ENCODE measurements at regions not wholly inside any gene's neighbourhood (a gene's known extent, or its start where the extent isn't known, plus 50 kb on each side); places are given as distances from the start of the nearest gene placed in this dataset.
"Not testable (repeated sequence)": the region's sequence is repeated elsewhere in the genome, so short reads cannot be mapped to it uniquely, and the experiment has no call there.

DNA sequence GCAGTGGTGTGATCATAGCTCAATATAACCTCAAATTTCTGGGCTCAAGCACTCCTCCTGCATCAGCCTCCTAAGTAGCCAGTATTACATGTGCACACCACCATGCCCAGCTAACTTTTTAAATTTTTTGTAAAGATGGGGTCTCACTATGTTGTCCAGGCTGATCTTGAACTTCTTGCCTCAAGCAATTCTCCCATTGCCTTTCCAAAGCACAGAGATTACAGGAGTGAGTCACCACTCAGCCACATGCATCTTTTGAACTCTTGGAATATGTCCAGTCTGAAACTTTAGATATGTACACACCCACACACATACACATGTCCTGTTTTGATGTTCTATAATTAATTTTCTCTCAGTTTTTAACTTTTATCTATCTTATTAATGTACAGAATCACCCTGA is 2163.5 kb upstream of the DEFB115 start:
- not testable (repeated sequence) for H3K27me3 Mint-ChIP-seq; H3K9me3 Mint-ChIP-seq (ENCODE audit: low read depth); H3K27ac Mint-ChIP-seq; H3K36me3 Mint-ChIP-seq; H3K4me1 Mint-ChIP-seq (ENCODE audit: low read depth); H3K4me3 Mint-ChIP-seq

DNA sequence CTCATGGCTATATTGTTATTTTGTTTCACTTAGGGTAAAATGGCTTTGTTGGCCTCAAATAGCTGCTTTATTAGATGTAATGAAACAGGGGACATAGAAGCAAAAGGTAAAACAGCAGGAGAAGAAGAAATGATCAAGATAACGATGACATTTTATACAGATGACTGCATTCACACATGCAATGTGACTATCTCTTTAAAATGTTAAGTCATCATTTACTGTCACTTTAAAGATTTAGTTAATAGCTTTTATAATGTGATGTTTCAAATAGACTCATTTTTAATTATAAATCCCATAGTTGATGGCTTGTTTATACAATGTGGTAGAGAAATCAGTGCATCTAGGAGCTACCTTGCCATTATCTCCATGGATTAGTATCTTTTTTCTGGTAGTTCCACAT is 2160.8 kb upstream of the DEFB115 start:
- H3K4me3 Mint-ChIP-seq, H3K27ac Mint-ChIP-seq, H3K36me3 Mint-ChIP-seq: not testable (repeated sequence)

DNA sequence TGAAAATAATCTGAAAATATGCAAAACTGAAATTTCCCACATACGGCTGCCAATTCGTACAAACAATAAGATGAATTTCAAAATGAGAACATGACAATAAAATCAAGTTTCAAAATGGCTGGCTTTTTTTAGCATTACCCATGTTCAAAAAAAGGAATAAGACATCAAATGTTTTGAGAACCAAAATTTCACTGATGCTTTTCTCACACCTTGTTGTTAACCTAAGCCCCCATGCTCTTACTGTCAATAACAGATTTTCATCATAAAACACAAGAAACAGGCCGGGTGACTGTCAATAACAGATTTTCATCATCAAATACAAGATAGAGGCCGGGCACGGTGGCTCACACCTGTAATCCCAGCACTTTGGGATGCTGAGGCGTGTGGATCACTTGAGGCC is 2149.6 kb upstream of the DEFB115 start:
- H3K4me3 Mint-ChIP-seq; H3K4me1 Mint-ChIP-seq (ENCODE audit: low read depth); H3K27me3 Mint-ChIP-seq; H3K27ac Mint-ChIP-seq; H3K36me3 Mint-ChIP-seq; H3K9me3 Mint-ChIP-seq (ENCODE audit: low read depth): not testable (repeated sequence)

More for the DNA sequence above, 2160.8 kb upstream of the DEFB115 start:
- not testable (repeated sequence) for H3K4me1 Mint-ChIP-seq (ENCODE audit: low read depth); H3K27me3 Mint-ChIP-seq; H3K9me3 Mint-ChIP-seq (ENCODE audit: low read depth)

DNA sequence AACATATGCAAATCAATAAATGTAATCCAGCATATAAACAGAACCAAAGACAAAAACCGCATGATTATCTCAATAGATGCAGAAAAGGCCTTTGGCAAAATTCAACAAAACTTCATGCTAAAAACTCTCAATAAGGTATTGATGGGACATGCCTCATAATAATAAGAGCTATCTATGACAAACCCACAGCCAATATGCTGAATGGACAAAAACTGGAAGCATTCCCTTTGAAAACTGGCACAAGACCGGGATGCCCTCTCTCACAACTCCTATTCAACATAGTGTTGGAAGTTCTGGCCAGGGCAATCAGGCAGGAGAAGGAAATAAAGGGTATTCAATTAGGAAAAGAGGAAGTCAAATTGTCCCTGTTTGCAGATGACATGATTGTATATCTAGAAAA is 2148.1 kb upstream of the DEFB115 start:
- H3K4me1 Mint-ChIP-seq (ENCODE audit: low read depth); H3K4me3 Mint-ChIP-seq; H3K36me3 Mint-ChIP-seq; H3K27ac Mint-ChIP-seq; H3K9me3 Mint-ChIP-seq (ENCODE audit: low read depth); H3K27me3 Mint-ChIP-seq: not testable (repeated sequence)

DNA sequence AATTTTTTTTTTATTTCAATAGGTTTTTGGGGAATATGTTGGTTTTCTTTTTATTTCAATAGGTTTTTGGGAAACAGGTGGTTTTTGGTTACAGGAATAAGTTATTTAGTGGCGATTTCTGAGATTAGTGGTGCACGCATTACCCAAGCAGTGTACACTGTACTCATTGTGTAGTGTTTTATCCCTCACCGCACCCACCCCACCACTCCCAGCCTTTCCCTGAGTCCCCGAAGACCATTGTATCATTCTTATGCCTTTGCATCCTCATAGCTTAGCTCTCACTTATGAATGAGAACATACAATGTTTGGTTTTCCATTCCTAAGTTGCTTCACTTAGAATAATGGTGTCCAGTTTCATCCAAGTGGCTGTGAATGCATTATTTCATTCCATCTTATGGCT is 2142.4 kb upstream of the DEFB115 start:
- H3K9me3 Mint-ChIP-seq (ENCODE audit: low read depth); H3K27me3 Mint-ChIP-seq; H3K36me3 Mint-ChIP-seq; H3K4me3 Mint-ChIP-seq; H3K4me1 Mint-ChIP-seq (ENCODE audit: low read depth); H3K27ac Mint-ChIP-seq: not testable (repeated sequence)

DNA sequence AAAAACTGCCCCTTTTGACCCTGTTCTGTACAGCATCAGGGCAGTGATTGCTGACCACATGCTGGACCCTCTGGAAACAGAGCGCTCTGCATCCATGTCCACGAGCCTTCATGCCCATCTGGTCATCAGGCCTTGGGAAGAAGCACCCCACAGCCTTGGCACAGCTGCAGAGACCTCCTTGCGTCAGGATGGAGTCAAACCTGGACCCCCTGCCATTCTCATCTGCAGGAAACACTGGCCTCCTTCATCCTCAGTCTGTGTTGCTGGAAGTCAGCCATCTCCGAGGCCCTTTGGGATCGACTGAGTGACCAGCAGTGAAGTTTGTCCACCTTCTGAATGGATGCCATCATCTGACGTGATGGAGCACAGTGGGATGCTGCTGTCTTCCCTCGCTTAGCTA is 2138.3 kb upstream of the DEFB115 start:
- H3K4me1 Mint-ChIP-seq (ENCODE audit: low read depth) = no peaks in the 10 kb centered on the region
- no peaks in the 10 kb centered on the region for H3K27me3 Mint-ChIP-seq

DNA sequence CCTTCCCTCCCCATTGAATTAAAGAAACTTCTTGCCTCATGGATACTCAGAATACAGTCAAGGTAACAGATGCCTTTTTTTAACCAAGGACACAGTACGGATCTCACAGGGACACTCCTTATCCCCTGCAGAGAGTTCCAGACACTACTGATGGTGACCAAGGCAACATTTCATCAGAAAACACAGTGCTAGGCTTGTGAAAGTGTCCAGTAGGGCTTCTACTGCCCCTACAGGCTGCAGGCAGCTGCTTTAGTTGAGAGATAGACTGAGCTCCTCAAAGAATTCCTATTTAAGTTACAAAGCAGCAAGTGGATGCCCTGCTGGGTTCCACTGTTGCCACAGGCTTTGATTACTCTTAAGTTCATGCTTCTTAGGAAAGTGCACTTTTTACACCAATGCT is 2137.8 kb upstream of the DEFB115 start:
- not testable (repeated sequence) for H3K4me3 Mint-ChIP-seq; H3K36me3 Mint-ChIP-seq; H3K27me3 Mint-ChIP-seq; H3K27ac Mint-ChIP-seq; H3K4me1 Mint-ChIP-seq (ENCODE audit: low read depth); H3K9me3 Mint-ChIP-seq (ENCODE audit: low read depth)

More for the DNA sequence above, 2138.3 kb upstream of the DEFB115 start:
- no peak overlapping the region for H3K4me3 Mint-ChIP-seq
- peaks cover 7% of the 10 kb centered on the region for H3K9me3 Mint-ChIP-seq (ENCODE audit: low read depth)
- no peaks in the 10 kb centered on the region for H3K36me3 Mint-ChIP-seq
- H3K27ac Mint-ChIP-seq = no peak overlapping the region

DNA sequence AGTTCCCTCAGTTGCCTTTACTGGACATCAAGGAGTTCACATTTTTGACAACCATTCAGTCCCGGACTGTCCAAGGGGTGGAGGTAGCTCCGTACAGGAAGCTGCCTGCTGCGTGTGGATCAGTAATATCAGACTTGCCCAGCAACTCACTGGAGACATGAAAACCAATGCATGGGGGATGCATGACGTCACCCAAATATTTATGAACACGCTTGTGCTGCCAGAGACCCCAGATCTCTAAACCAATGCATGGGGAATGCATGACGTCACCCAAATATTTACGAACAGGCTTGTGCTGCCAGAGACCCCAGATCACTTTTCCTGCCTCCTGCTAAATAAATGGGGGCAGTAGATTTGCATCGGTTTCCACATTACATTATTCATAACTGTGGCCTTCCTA is 2137.4 kb upstream of the DEFB115 start:
- not testable (repeated sequence) for H3K4me3 Mint-ChIP-seq; H3K27ac Mint-ChIP-seq; H3K36me3 Mint-ChIP-seq; H3K4me1 Mint-ChIP-seq (ENCODE audit: low read depth); H3K9me3 Mint-ChIP-seq (ENCODE audit: low read depth); H3K27me3 Mint-ChIP-seq

DNA sequence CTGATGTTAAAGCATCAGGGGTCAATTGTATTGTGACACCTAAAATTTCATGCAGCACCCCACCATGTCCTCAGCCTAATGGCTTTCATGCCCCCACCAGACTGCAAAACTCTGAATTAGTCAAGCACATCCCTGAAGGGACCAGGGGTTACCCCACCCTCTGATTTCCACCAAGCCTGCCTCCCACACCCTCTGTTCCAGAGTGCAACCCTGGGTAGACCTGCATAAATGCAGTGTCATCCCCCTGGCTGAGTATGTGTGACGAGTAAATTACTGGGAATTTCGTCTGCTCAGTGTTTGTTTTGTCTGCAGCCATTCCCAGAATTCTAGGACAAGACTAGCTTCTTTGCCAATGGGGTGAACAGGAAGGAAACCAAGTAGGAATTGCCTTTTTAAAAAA is 2136.9 kb upstream of the DEFB115 start:
- H3K27me3 Mint-ChIP-seq; H3K36me3 Mint-ChIP-seq; H3K4me1 Mint-ChIP-seq (ENCODE audit: low read depth); H3K27ac Mint-ChIP-seq; H3K4me3 Mint-ChIP-seq; H3K9me3 Mint-ChIP-seq (ENCODE audit: low read depth): not testable (repeated sequence)

DNA sequence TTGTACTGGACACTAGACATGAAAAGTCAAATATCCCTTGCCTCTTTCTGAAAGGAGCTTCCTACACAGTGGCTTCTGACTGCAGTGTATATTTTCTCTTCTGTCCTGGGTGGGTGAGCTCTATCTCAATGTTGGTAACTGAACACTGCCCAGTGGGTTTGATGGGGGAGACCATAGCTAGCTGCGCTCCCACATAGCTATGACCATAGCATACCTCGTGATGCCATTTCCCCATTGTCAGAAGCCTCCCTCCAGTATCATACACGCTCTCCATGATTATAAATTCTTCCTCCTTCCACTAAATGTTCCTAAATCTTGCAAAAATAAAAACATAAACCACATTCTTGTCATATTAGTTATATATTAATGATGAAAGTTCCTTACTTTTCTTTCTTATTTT is 2134.7 kb upstream of the DEFB115 start:
- not testable (repeated sequence) for H3K4me1 Mint-ChIP-seq (ENCODE audit: low read depth); H3K4me3 Mint-ChIP-seq; H3K27ac Mint-ChIP-seq; H3K36me3 Mint-ChIP-seq; H3K9me3 Mint-ChIP-seq (ENCODE audit: low read depth); H3K27me3 Mint-ChIP-seq

DNA sequence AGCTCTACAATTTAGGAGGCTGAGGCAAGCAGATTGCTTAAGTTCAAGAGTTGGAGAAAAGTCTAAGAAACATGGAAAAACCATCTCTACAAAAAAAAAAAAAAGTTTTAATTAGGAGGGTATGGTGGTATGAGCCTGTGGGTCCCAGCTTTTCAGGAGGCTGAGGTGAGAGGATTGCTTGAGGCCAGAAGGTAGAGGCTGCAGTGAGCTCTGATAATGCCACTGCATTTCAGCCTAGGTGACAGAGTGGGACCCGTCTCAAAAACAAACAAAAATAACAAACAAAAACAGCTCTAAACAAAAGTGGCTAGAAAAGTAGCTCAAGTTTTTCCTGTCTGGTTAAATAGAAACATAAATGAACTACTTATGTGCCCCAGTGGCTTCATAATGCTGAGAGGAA is 2133.6 kb upstream of the DEFB115 start:
- Mint-ChIP-seq H3K27me3 (no peaks in the 10 kb centered on the region), H3K36me3 (no peaks in the 10 kb centered on the region), H3K4me1 (ENCODE audit: low read depth) (no peaks in the 10 kb centered on the region), H3K27ac (no peak overlapping the region), H3K4me3 (no peak overlapping the region), H3K9me3 (ENCODE audit: low read depth) (no peaks in the 10 kb centered on the region)
